22Rv1 (cell line): ENCODE measurements at regions not wholly inside any gene's neighbourhood (a gene's known extent, or its start where the extent isn't known, plus 50 kb on each side); places are given as distances from the start of the nearest gene placed in this dataset.

ENCODE experiments used
- H3K27ac ChIP-seq: fragments of 450-650 bp; 2 replicates; pipeline ENCODE4 v1.5.1; 2017
- ZFX ChIP-seq: fragments of 450-650 bp; IDR thresholded peaks from 2 replicates; pipeline ENCODE4 v1.6.1; 2017; ENCODE audit warnings: antibody characterized with exemption, borderline replicate concordance
- TF ChIP-seq, protein P1 (sequence below): fragments of 450-650 bp; IDR thresholded peaks from 2 replicates; pipeline ENCODE4 v1.5.1; 2017; ENCODE audit warnings: mild to moderate bottlenecking

DNA sequence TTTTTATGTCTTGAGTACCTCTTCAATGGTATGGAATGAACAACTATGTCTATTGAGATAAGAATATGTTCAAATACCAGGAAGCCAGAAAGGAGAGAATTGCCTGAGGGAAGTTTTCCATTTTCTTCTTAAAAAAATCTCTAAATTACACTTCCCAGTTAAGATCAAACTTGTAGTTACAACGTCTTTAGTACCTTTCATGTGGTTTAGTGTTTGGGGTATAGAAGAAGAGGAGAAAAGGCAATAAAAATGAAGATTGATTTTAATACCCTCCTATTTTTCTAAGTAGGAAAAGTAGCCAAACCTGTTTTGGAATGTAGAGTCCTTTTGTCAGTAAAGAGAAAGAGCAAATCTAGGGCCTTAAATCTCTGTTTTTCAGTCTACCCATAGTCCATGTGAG is 470.0 kb upstream of the SEMA3A start:
- TF ChIP-seq, protein P1, sequence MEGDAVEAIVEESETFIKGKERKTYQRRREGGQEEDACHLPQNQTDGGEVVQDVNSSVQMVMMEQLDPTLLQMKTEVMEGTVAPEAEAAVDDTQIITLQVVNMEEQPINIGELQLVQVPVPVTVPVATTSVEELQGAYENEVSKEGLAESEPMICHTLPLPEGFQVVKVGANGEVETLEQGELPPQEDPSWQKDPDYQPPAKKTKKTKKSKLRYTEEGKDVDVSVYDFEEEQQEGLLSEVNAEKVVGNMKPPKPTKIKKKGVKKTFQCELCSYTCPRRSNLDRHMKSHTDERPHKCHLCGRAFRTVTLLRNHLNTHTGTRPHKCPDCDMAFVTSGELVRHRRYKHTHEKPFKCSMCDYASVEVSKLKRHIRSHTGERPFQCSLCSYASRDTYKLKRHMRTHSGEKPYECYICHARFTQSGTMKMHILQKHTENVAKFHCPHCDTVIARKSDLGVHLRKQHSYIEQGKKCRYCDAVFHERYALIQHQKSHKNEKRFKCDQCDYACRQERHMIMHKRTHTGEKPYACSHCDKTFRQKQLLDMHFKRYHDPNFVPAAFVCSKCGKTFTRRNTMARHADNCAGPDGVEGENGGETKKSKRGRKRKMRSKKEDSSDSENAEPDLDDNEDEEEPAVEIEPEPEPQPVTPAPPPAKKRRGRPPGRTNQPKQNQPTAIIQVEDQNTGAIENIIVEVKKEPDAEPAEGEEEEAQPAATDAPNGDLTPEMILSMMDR, result no peak
- no peak for TF ChIP-seq ZFX
- H3K27ac ChIP-seq, result no peak overlapping the region

DNA sequence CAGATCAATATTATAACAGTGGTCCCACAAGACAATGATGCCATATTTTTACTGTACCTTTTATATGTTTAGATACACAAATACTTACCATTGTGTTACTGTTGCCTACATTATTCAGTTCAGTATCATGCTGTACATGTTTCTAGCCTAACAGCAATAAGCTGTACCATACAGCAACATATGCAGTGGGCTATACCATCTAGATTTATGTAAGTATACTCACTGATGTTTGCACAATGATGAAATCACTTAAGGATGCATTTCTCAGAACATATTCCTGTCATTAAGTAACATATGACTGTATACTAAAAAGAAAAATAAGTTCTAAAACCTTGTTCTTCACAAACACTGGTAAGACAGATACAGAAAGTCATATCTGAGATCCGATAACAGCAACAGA is 468.6 kb upstream of the SEMA3A start:
- no peak overlapping the region for H3K27ac ChIP-seq
- TF ChIP-seq, protein P1, result no peak

DNA sequence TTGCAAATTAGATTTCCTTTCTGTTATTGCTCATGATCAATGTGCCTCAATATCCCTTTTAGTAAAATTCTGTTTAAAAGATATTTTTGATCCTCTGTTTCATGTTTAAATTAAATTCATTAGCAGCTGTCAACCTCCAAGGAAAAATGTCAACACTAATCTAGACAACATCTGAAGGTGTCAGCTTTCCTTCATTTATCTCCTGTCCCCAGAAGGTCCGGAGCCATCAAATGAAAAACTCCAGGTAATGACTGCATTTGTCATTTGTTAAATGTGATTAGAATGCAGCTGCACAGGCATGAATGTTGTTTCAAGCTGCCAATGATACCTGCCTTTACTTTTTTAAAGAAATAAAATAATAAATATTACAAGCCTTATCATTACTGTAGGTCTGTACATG is 463.7 kb upstream of the SEMA3A start:
- no peak overlapping the region for H3K27ac ChIP-seq
- TF ChIP-seq ZFX, result no peak
- TF ChIP-seq, protein P1, result no peak

DNA sequence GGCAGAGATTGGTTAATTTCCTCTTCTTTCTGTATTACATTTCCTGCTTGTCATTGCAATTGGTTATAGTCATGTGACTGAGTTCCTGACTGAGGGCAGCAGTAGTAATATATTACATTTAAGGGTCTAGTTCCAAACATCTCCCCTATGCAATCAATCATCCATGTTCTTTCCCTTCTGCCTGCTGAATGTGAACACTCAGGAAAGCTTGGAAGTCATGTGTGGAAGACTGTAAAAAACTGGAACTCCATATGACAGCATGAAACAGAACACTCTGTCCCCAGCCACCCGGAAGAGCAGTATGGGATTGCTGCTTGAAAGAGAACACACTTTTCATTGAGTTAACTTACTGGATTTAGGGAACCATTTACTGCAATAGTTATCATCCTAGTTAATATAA is 459.7 kb upstream of the SEMA3A start:
- TF ChIP-seq, protein P1, result no peak
- no peak for TF ChIP-seq ZFX
- H3K27ac ChIP-seq, result no peak overlapping the region

DNA sequence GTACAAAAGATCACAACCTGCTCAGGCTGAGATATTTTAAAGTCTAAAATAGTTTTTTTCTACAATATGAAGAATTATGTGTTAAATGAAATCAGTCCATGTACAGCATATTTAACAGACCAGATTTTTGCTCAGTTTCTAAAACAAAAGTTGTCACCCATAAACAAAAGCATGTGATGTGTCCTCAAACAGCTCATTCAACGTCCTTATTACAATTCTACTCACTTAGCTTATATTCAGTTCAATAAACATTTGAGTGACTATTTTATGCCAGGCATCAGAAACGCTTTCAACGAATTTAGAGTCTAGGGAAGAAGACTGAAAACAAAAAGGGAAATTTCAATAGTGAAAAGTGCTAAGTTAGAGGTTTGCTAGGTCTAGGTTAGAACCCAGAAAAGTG is 457.3 kb upstream of the SEMA3A start:
- no peak overlapping the region for H3K27ac ChIP-seq
- TF ChIP-seq, protein P1, result no peak
- TF ChIP-seq ZFX, result no peak

DNA sequence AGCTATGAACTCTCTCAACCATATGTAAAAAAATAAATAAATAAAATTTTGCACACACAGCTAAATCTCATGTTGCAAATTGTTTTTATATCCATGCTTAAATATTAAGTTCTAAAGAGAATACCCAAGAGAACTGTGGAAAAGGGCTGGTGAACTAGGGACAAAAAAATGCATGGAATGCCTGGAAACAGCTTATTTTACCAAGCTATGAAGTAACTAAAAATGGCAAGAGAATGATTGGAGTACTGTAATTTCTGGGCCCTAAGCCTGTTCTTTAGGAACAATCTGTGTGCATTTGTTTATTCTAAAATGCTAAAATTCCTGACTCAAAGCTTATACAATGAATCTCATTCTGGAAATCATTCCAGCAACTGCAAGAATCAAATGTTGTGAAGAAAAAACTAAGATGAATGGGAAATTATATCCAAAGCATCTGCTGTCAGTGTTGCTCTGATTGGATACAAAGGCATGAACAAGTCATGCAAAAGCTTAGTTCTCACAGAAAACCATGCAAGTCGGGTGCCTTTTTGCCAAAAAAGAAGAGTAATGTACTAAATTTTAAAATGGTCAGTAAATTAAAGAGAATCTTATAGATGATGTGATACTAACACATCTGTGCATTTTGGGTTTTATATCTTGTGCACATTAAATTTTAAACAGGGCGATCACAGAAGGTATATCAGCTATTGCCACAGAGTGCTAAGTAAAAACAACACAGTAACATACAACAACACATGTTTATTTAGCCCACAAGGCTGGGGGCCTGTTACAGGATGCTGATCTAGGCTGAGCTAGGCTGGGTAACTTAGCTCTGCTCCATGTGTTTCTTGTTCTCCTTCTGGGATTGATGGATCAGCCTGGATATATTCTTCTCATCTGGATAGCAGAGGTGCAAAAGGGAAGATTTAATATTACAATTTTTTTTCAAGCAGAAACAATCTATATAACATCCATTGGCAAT is 453.5 kb upstream of the SEMA3A start:
- H3K27ac ChIP-seq, result no peak overlapping the region
- no peak for TF ChIP-seq ZFX
- TF ChIP-seq, protein P1, result no peak

DNA sequence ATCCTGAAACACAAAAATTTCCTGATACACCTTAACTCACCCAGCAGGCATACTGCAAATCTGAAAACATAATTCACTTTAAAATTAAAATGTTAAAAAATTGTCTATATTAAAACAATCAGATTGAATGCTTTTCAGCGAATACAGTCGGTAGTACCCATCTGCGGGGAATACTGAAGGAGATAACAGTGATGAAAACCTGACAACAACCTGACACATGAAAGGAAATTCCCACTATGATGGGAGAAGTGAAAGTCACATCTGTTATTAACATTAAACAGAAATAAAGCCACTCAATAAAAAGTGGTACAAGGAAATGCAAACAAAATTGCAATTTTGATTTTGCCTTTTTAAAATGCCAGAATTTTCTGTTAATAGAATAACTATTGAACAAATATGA is 448.0 kb upstream of the SEMA3A start:
- no peak overlapping the region for H3K27ac ChIP-seq
- TF ChIP-seq, protein P1, result no peak
- no peak for TF ChIP-seq ZFX
